ENCODE measurements at regions not wholly inside any gene's neighbourhood (a gene's known extent, or its start where the extent isn't known, plus 50 kb on each side); places are given as distances from the start of the nearest gene placed in this dataset.
"Not testable (repeated sequence)": the region's sequence is repeated elsewhere in the genome, so short reads cannot be mapped to it uniquely, and the experiment has no call there.

DNA sequence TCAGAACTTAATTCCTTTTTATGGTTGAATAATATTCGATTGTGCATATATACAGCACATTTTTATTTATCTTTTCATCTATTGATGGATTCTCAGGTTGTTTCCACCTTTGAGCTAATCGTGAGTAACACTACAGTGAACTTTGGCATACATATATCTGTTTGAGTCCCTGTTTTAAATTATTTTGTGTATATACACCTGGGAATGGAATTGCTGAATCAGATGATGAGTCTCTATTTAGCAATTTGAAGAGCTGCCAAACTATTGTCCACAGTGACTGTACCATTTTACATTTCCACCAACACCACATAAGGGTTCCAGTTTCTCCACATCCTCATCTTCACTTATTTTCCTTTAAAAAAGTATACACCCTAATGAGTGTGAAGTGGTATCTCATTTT, 166.2 kb upstream of the FGF13 start:
- TF ChIP-seq, protein P1, sequence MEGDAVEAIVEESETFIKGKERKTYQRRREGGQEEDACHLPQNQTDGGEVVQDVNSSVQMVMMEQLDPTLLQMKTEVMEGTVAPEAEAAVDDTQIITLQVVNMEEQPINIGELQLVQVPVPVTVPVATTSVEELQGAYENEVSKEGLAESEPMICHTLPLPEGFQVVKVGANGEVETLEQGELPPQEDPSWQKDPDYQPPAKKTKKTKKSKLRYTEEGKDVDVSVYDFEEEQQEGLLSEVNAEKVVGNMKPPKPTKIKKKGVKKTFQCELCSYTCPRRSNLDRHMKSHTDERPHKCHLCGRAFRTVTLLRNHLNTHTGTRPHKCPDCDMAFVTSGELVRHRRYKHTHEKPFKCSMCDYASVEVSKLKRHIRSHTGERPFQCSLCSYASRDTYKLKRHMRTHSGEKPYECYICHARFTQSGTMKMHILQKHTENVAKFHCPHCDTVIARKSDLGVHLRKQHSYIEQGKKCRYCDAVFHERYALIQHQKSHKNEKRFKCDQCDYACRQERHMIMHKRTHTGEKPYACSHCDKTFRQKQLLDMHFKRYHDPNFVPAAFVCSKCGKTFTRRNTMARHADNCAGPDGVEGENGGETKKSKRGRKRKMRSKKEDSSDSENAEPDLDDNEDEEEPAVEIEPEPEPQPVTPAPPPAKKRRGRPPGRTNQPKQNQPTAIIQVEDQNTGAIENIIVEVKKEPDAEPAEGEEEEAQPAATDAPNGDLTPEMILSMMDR (IDR thresholded peaks at IDR 0.05; ENCODE audit: extremely low read depth, insufficient read depth, missing control alignments), result no peak
- in situ Hi-C loops (cut with MboI; ENCODE audit: low pct_unique_long_range_greater_than_20kb, low sequenced_read_pairs, unreplicated experiment), result no loop called here
- no peak for DNase-seq (ENCODE audit: low spot score)

DNA sequence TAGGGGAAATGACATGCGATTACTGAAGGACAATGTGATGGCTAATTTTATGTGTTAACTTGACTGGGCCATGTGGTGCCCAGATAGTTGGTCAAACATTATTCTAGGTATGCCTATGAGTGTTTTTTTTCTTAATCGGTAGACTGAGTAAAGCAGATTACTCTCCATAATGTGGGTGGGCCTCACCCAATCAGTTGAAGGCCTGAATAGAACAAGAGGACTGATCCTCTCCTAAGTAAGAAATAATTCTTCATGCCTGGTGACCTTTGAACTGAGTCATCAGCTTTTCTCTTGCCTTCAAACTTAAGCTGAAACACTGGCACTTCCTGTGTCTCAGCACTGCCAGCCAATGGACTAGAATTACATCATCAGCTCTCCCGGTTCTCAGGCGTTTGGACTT, 164.0 kb upstream of the FGF13 start:
- TF ChIP-seq, protein P1 (IDR thresholded peaks at IDR 0.05; ENCODE audit: extremely low read depth, insufficient read depth, missing control alignments), result no peak
- in situ Hi-C loops (cut with MboI; ENCODE audit: low pct_unique_long_range_greater_than_20kb, low sequenced_read_pairs, unreplicated experiment), result no loop called here
- no peak for DNase-seq (ENCODE audit: low spot score)

DNA sequence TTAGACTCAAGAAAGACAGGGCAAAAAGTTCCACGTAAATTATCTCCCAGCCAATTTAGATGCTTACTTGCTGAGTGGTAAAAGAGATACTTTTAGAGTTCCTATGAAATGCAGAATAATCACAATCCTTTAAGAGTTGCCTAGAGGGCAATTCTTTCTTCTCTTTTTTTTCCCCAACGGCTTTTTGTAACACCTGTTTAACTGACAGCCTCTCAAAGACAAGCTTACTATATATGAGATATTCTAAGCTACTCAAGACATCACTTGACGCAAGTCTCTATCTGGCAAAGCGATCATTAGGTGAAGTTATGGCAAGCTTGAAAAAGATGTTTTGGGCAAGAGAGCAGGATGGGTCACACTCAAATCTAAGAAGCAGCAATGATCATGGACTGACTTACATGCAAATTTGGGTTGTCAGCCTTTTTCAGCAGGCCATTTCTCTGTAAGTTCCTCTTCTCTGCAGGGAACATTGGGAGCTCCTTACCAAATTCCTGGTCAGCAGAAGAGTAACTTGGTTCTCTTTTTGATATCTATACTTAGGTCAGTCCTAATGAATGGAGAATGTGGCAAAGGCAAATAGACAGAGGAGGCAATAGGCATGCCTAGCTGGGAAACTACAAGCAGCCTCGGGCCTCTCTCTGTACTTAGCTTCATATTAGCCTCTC, 162.9 kb upstream of the FGF13 start:
- TF ChIP-seq, protein P1 (IDR thresholded peaks at IDR 0.05; ENCODE audit: extremely low read depth, insufficient read depth, missing control alignments), result no peak

DNA sequence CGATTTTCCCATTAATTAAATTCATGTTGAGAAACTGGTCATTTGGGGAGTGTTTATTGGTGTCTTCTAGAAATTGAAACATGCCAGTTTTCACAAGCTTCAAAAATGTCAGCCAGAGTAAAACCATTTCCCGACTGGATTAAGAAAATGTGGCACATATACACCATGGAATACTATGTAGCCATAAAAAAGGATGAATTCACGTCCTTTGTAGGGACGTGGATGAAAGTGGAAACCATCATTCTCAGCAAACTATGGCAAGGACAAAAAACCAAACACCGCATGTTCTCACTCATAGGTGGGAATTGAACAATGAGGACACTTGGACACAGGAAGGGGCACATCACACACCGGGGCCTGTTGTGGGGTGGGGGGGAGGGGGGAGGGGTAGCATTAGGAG, 162.1 kb upstream of the FGF13 start:
- in situ Hi-C loops (cut with MboI; ENCODE audit: low pct_unique_long_range_greater_than_20kb, low sequenced_read_pairs, unreplicated experiment); DNase-seq (ENCODE audit: low spot score): not testable (repeated sequence)

More for the DNA sequence above, 162.9 kb upstream of the FGF13 start:
- no peak for DNase-seq (ENCODE audit: low spot score)
- in situ Hi-C loops (cut with MboI; ENCODE audit: low pct_unique_long_range_greater_than_20kb, low sequenced_read_pairs, unreplicated experiment), result no loop called here

DNA sequence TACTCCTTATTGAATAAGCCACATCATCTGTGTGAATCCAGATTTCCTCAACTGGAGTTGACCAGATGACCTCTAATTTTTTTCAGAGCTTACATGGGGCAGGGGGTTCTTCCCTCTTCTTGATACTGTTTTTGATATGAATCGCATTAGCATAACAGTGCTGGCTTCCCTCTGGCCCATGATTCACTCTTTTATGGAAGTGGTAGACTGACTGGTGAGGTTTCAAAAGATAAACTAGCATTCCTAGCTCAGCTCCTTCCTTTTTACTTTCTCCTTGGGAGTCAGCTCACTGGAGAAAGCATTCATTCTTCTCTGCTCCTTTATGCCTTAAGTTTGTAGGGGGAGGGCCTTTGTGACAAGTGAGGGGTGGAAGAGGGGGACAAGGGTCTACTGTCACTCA, 161.0 kb upstream of the FGF13 start:
- TF ChIP-seq, protein P1 (IDR thresholded peaks at IDR 0.05; ENCODE audit: extremely low read depth, insufficient read depth, missing control alignments), result no peak
- in situ Hi-C loops (cut with MboI; ENCODE audit: low pct_unique_long_range_greater_than_20kb, low sequenced_read_pairs, unreplicated experiment), result no loop called here
- DNase-seq (ENCODE audit: low spot score), result no peak

DNA sequence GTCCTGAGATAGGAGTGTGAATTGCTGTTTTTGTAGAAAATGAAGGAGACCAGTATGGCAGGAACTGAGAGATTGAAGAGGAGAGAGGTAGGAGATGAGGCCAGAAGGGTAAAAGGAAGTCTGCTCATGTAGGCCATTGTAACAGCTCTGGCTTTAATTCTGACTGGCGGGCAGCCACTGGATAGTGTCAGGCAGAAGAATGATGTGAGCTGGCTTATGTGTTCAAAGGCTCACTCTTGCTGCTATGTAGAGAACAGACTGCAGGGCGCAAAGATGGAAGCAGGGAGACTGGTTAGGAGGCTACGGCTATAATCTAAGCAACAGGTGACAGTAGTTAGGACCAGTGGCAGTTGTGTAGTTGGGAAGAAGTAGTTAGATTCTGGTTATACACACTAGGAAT, 160.2 kb upstream of the FGF13 start:
- TF ChIP-seq, protein P1 (IDR thresholded peaks at IDR 0.05; ENCODE audit: extremely low read depth, insufficient read depth, missing control alignments), result no peak
- DNase-seq (ENCODE audit: low spot score), result no peak
- in situ Hi-C loops (cut with MboI; ENCODE audit: low pct_unique_long_range_greater_than_20kb, low sequenced_read_pairs, unreplicated experiment), result no loop called here

DNA sequence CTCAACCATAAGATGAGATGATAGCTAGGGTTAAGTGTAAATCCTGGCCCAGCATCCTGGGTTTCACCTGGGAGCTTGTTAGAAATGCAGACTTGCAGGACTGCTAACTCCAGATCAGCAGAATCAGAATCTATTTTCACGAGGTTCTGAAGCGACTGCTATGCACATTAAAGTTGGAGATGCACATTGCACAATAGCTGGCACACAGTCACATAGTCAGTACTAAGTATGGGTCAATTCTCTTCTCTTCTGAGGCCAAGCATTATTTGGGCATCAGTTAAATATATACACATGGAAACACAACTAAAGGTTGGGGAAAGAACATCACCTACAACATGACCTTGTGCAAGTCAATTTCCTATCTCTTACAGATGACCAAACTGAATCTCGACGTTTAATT, 155.1 kb upstream of the FGF13 start:
- DNase-seq (ENCODE audit: low spot score), result no peak
- in situ Hi-C loops (cut with MboI; ENCODE audit: low pct_unique_long_range_greater_than_20kb, low sequenced_read_pairs, unreplicated experiment), result no loop called here
- TF ChIP-seq, protein P1 (IDR thresholded peaks at IDR 0.05; ENCODE audit: extremely low read depth, insufficient read depth, missing control alignments), result no peak
